ENCODE measurements at regions not wholly inside any gene's neighbourhood (a gene's known extent, or its start where the extent isn't known, plus 50 kb on each side); places are given as distances from the start of the nearest gene placed in this dataset.

- Histone ChIP-seq H3K9me3 (no peaks in the 10 kb centered on the region), H3K36me3 (no peaks in the 10 kb centered on the region), H3K4me1 (no peaks in the 10 kb centered on the region), H3K4me3 (peak overlapping the region; percentile 51 to 83), H3K27ac (peak overlapping the region; percentile 60 to 78 (median 66)), H3K27me3 (no peaks in the 10 kb centered on the region)
- no peak for TF ChIP-seq POLR2A (IDR thresholded peaks at IDR 0.05)
- TF ChIP-seq, protein P1, sequence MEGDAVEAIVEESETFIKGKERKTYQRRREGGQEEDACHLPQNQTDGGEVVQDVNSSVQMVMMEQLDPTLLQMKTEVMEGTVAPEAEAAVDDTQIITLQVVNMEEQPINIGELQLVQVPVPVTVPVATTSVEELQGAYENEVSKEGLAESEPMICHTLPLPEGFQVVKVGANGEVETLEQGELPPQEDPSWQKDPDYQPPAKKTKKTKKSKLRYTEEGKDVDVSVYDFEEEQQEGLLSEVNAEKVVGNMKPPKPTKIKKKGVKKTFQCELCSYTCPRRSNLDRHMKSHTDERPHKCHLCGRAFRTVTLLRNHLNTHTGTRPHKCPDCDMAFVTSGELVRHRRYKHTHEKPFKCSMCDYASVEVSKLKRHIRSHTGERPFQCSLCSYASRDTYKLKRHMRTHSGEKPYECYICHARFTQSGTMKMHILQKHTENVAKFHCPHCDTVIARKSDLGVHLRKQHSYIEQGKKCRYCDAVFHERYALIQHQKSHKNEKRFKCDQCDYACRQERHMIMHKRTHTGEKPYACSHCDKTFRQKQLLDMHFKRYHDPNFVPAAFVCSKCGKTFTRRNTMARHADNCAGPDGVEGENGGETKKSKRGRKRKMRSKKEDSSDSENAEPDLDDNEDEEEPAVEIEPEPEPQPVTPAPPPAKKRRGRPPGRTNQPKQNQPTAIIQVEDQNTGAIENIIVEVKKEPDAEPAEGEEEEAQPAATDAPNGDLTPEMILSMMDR (IDR thresholded peaks at IDR 0.05) = peak; percentile 85 to 92 (median 88)
- WGBS, 2 donors (ENCODE audit: low coverage in 1 of 2) = 7 to 8% methylated on average over 19 of the region's 19 CpGs
- ATAC-seq = peak; percentile 91
These were observed 50.7 kb upstream of the SLC30A5 start for GRCh38 chr5:69042915-69043654.

GRCh38 chr5:69043655-69043996 is 50.2 kb upstream of the SLC30A5 start:
- Histone ChIP-seq H3K27ac (peak overlapping the region in 1 of 4 donors; percentile 78), H3K4me1 (no peaks in the 10 kb centered on the region), H3K36me3 (no peaks in the 10 kb centered on the region), H3K27me3 (no peaks in the 10 kb centered on the region), H3K4me3 (peak overlapping the region; percentile 51 to 83), H3K9me3 (no peaks in the 10 kb centered on the region)
- ATAC-seq = no peak
- WGBS, 2 donors (ENCODE audit: low coverage in 1 of 2) = 57 to 75% methylated on average over 2 of the region's 2 CpGs
- TF ChIP-seq, protein P1 (IDR thresholded peaks at IDR 0.05) = no peak
- no peak for TF ChIP-seq EP300 (IDR thresholded peaks at IDR 0.05)
- TF ChIP-seq POLR2AphosphoS5 (IDR thresholded peaks at IDR 0.05) = no peak
- no peak for TF ChIP-seq POLR2A (IDR thresholded peaks at IDR 0.05)

Small RNAs in the stretch of these regions (small RNA-seq; reads per million reads assigned to genes)
- gene RF00096 (0 reads per million in 4 donors), gene RN7SKP251 (0 reads per million in 4 donors), gene VWA8P1 (0 reads per million in 4 donors)

All from gastroesophageal sphincter (tissue), 4 donors.